NCI-H524 (cell line): ENCODE measurements at regions not wholly inside any gene's neighbourhood (a gene's known extent, or its start where the extent isn't known, plus 50 kb on each side); places are given as distances from the start of the nearest gene placed in this dataset.

Experiments used
- DNase-seq, 2 experiments: peaks; one replicate each; lab custom pipeline; 2025; lab: John Stamatoyannopoulos, UW

DNA sequence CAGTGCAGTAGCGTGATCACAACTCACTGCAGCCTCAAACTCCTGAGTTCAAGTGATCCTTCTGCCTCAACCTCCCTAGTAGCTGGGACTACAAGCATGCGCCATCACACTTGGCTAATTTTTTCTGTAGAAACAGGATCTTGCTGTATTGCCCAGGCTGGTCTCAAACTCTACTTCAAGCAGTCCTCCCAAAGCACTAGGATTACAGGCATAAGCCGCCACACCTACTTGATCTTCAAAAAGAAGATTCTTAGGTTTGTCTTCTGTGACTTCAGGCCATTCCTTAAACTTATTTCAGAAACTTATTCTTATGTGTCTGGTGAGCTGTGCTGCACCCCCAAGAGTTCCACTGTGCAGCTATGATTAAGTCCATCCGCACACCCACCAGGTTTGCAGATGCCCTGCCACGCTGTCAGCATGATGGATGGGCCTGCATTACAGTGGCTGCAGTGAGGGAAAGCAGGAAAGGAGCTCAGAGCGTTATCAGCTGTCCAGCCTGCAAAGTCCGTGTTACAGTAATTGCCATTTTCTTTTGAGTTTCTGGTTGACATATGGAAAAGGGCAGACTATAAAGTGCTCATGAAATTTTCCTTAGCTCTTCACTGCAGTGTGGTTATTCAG is 146.6 kb downstream of the AASDH start:
- no peak for DNase-seq

DNA sequence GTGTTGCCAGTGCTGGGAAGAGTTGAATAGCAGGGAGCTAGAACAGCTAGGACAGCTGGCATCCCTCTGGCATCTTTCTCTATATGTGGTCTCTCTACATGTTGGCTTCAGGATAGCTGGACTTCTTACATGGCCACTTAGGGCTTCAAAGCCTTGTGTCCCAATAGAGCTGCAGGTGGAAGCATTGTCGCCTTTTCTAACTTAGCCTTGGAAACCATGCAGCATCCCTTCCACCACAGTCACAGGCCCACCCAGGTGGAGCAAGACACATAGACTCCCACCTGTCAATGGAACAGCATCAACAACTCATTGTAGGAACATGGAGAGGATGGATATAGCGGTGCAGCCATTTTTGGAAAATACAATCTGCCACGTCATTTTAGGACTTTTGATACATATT is 149.0 kb downstream of the AASDH start:
- DNase-seq, result no peak

DNA sequence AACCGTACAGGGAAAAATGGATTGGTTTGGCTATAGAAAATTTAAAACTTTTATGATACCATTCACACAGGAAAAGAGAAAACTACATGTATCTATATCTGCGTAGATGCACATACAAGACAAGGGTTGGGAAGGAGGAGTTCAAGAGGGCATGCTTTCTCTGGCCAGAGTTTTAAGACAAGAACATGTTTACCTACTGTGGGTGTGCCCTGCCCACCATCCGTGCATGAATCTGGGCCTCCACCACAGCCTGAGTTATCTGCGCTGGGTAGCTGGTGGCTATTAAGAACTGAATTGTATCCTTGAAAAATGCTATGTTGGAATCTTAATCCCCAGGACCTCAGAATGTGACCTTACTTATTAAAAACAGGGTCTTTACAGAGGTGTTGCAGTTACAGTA is 151.6 kb downstream of the AASDH start:
- DNase-seq, result no peak

DNA sequence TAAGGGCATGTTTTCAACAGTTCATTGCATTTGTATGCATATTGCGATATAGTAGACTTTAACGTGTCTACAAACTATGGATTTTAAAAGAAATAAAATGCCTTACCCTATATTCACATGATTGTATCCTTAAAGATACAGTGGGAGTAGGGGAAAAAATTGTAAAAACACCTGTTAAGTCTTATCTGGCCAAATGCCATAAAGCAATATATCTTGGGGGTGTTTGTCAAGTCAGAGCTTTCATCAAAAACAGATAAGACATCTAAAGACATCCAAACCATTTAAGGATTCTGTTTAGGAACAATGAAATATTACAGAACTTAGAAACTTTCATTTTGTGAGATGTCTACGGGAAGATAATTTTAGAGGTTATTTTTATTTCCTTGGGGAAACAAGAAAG is 152.3 kb downstream of the AASDH start:
- no peak for DNase-seq

DNA sequence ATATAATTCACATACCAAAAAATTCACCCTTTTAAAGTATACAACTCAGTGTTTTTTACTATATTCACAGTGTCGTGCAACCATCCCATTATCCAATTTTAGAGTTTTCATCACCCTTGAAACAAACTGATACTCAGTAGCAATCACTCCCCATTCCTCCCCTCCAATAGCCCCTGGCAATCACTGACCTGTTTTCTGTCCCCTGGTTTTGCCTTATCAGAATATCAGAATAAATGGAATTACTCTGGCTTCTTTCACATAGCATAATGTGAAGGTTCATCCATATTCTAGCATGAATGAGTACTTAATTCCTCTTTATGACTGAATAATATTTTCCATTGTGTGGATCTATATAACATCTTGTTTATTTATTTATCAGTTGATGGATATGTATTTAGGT is 153.2 kb downstream of the AASDH start:
- DNase-seq, result no peak

DNA sequence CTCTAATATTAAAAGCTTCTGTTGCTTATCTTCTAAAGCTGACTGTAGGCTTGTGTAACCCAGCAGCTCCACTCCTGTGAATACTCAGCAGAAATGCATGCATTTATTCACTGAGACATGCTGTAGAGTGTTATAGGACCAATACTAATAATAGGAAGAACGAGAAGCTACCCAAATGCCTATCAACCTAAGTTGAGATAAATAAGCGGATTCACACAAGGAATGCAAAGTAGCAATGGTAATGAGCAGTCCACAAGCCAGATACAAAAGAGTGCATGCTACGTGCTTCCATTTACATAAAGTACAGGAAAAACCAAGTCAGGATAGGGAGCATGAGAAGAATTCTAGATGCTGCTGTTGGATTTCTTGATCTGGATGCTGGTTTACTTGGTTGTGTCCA is 155.9 kb downstream of the AASDH start:
- DNase-seq, result no peak

DNA sequence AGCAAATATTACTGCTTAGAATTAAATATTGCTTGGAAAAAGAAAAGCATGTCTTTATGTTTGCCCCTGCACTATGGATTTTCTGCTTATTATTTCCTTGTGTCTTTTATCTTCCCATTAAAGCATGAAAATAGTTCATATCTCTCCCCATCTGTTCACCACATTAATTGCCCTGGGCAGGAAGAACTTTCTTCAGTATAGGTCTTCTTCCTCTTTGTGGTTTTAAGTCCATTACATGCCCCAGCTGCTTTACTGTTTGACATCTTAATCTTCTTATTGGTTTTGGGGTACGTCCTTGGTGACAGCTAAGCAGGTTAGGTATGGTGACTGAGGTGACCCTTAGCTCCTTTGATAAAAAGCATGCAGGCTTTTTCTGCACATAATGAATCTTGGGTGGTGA is 157.3 kb downstream of the AASDH start:
- peak in 1 of 2 experiments; percentile 47 for DNase-seq

DNA sequence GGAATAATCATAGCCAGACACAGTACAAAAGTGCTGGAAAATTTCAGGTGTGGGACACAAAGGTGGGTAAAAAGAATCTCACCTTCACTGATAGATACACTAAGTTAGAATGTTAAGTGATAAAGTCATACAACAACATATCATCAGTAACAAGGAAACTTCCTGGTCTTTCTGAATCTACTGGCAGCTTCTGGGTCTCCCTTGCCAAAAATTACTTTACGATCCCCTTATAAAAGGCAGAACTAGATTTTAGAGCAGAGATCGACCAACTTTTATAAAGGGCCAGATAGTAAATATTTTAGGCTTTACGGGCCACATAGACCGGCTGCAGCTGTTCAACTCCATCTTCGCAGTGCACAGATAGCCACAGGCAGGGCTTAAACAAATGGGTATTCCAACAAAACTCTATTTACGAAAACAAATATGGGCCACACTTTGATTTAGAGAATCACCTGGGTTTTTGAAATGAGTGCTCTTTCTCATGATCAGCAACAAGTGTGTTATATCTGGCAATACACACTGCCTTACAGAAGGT is 159.9 kb downstream of the AASDH start:
- DNase-seq, result no peak

DNA sequence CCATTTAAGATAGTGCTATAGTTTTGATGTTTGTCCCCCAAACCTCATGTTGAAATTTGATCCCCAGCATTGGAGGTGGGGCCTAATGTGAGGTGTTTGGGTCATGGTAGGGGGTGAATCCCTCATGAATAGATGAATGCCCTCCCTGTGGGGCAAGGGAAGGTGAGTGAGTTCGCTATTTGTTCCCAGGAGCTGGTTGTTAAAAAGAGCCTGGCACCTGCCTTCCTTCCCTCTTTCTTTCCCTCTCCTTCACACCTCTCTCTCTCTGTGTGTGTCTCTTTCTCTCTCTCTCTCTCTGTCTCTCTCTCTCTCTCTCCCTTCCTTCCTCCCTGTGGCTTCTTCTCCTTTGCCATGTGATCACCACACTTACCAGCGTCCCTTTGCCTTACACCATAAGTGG is 160.7 kb downstream of the AASDH start:
- no peak for DNase-seq

DNA sequence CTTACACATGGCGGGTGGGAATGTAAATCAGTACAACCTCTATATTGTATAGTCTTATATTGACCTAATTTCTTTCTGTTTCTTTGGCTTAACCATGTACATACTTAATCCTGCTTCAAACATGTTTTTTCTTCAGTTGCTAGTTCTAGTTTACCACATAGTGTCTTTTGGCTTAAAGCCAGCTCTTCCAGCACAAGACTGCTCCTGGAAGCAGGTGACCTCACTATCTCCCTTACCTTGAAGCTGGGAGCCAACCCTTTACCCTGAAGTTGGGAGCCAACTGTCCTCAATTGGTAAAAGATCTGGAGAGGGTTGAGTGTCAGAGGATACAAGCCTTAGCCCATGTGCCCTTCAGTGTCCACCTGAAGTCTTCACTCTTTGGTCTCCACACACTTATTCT is 162.7 kb downstream of the AASDH start:
- DNase-seq, result no peak

DNA sequence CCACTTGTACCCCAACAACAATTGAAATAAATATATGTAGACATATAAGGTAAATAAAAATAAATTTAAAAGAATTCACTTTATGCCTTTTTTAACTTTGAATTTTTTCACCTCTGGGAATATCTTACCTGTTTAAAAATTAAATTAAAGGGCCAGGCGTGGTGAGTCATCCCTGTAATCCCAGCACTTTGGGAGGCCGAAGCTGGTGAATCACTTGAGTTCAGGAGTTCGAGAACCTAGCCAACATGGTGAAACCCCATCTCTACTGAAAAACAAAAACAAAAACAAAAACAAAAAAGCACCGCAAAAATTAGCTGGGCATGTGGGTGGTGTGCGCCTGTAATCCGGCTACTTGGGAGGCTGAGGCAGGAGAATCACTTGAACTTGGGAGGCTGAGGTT is 164.8 kb downstream of the AASDH start:
- no peak for DNase-seq

DNA sequence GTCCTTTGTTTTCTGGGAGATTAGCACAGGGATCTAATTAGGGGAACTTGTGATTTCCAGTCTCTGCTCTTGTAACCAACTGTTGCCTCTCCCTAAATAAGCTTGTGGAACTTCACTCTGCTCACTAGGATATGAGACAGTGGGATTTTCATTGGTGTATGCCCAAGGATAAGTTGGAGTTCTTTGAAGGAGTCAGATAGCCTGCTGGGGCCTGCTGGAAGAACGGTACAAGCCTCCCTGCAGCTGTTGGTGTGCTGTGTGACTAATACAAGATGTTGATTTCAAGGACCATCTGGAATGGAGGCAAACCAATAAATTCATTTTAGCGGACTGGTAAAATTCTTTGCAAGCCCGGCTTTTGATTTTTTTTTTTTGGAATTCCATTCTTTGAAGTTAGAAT is 167.0 kb downstream of the AASDH start:
- peak; percentile 77 to 91 for DNase-seq

DNA sequence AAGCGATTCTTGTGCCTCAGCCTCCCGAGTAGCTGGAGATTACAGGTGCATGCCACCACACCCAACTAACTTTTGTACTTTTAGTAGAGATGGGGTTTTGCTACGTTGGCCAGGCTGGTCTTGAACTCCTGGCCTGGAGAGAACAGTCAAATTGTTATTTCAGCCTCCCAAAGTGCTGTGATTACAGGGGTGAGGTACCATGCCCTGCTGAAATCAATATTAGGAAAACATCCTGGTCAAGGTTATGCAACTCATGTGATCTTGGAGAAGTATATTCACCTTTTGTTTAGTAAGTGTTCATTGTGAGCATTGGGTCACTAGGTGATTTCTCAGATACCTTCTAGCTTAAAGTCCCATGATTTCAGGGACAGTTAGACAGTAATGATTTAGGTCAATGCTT is 167.8 kb downstream of the AASDH start:
- DNase-seq, result no peak

DNA sequence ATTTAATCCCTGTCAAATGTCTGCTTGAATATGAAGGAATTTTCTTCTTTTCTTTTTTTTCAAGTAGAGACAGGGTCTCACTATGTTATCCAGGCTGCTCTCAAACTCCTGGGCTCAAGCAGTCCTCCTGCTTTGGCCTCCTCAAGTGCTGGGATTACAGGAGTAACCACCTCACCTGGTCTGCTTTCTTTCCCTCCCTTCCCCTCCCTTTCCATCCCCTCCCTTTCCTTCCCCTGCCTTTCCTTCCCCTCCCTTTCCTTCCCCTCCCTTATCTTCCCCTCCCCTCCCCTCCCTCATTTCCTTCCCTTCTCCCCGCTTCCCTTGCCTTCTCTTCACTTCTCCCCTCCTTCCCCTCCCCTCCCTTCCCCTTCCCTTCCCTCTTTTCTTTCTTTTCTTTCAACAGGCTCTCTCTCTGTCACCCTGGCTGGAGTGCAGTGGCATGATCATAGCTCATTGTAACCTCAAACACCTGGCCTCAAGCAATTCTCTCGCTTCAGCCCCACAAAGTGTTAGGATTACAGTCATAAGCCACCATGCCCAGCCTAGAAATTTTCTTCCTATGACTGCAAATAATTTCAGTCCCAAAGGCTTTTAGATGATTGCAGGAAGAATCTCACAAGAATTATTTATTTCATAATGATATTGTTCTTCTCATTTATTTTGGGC is 168.9 kb downstream of the AASDH start:
- DNase-seq, result no peak

DNA sequence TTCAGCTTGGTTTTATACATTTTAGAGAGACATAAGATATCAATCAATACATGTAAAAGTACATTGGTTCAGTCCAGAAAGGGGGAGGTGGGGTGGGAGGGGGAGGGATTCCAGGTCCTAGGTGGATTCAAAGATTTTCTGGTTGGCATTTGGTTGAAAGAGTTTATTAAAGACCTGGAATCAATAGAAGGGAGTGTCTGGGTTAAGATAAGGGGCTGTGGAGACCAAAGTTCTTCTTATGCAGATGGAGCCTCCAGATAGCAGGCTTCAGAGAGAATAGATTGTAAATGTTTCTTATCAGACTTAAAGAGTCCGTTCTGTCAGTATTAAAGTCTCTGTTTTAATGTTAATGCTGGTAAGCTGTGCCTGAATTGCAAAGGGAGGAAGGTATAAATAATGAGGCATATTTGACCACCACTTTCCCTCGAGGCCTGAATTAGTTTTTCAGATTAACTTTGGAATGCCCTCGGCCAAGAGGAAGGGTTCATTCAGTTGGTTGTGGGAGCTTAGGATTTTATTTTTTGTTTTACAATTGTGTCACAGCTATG is 169.9 kb downstream of the AASDH start:
- no peak for DNase-seq

DNA sequence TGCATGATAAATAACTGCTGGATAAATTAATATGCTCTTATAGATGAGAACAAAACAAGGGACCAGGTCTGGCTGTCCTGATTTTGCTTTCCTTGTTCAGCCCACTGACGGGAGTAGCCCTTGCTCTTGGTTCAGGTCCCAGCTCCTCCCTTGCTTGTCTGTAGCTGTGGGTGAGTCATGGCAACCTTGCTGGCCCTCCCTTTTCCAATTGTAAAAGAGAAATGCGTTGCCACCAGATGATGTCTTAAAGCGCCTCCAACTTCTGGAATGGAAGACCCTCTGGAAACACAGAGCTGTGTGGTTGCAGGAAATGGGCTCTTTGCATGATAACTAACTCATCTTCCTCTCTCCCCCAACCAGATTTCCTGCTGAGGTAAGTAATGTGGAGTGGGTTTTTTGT is 171.4 kb downstream of the AASDH start:
- no peak for DNase-seq

DNA sequence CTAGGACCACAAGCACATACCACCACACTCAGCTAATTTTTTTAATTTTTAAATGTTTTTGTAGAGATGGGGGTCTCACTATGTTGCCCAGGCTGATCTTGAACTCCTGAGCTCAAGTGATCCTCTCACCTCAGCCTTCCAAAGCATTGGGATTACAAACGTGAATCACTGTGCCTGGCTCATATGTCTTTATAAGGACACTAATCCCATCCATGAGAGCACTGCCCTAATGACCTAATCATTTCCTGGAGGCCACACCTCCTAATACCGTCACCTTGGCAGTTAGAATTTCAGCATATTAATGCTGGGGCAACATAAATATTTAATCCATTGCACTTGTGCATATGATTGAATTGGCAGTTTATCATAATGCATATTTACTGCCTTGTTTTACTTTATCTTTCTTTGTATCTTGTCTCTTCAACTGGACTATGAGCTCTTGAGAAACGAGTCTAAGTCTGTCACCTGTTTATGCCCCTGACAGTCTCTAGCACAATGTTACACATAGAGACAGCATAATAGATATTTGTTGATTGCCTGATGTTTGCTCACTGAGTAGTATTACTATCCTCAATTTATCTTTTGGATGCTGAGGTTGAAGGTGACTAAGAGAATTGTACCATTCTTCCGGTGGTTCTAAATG is 172.0 kb downstream of the AASDH start:
- peak in 1 of 2 experiments; percentile 16 for DNase-seq

DNA sequence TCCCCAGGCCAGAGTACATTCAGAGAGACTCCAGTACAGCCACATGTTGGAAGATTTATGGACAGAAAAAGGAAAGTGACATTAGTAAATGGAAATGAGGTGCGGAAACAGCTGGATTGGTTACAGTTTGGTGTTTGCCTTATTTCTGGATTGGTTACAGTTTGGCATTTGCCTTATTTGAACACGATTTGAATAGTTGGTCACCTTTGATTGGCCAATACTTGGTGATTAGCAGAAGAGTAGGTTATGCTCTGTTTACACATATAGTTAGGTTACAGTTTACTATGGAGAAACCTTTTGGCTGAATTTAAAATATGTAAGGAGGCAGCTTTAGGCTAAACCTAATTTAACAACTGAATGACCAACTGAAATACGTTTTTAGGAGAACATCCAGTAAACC is 173.7 kb downstream of the AASDH start:
- DNase-seq, result no peak

DNA sequence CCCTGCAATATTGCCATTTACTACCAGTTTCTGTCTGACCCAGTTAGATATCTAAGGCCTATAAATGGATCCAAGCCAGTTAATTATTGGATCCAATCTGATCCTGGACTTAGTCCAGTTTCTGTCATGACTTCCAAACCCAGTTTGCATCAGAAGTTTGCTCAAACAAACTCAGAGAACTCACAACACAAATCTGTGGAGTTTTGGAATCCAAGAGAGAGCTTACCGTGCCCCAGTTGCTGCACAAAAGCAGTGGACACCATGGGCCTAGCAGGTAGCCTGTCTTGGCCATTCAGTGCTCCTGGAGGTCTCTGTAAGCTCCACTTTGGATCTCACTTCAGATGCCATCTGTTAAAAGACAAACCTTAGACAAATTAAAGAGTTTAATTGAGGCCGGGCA is 174.5 kb downstream of the AASDH start:
- DNase-seq, result no peak

DNA sequence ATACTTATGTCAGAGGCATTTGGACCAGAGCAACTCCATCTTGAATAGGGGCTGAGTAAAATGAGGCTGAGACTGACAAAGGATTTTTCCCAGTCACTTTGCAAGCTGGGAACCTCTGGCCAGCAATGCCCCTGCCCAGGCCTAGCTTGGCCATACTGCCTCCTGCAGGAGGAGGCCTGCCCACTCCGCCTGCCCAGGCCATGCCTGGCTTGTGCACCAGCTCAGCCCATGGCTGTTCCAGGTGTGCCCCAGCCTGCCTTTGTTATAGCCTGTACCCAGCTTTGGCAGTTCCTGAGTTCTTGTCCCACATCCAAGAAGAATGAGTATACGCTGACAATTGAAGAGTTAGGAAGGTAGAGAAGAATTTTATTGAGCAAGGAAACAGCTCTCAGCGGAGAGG is 176.1 kb downstream of the AASDH start:
- DNase-seq, result no peak

DNA sequence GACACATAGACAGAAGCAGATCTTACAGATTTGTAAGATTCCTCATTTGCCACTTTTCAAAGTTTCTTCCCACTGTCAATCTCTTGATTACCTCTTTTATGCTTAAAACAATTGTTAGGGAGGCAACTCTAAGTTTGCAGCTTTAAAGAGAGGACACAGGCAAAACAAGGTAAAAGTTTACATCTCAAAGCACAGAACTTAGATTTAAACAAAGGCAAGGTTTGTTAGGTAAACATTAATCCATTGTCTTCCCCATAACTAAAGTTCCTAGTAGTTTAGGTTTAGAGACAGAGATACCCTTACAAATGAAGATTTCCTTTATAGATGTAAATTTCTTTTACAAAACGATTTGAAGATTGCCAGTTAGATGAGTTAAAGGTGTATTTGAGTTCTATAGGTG is 176.9 kb downstream of the AASDH start:
- no peak for DNase-seq

DNA sequence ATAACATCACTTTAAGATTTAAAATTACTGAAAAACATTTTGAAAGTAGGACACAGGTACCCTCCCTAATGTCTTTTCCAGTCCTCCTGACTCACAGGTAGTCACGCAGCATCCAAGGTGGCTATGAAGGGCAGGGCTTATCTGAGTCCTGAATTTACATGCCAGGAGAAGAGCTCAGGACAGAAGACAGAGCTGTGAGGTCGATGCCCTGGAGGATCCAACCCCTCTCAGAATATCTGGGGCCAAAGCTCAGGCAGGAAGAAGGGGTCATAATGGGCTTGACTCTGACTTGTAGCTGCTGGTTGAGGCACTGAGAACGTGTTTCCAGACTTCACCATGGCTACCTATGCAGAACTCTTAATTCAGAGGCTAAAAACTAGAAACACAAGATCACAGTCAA is 177.5 kb downstream of the AASDH start:
- DNase-seq, result no peak

DNA sequence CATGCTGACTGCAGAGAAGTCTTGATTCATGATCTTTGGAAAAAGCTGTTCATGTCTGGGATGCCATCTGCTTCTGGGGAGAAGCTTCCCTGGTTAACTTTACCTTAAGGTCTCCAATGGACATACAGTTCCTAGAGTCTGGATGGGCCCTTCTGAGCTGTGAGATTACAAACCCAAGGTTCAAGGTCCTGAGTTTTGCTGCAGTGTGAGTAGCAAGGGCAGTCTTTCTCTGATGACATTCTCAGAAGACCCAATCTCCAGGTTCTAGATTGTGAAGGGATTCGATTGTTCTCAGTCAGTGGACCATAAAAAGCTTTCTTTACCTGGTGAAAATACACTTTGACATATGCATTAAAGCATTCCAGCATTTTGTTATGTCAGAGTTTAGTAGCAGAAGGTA is 179.2 kb downstream of the AASDH start:
- DNase-seq, result no peak
